HS-27A (cell line): ENCODE measurements at regions not wholly inside any gene's neighbourhood (a gene's known extent, or its start where the extent isn't known, plus 50 kb on each side); places are given as distances from the start of the nearest gene placed in this dataset.
"Not testable (repeated sequence)": the region's sequence is repeated elsewhere in the genome, so short reads cannot be mapped to it uniquely, and the experiment has no call there.

Experiments
- DNase-seq: peaks from one replicate; pipeline ENCODE4 v3.0.0-alpha.2; 2012; ENCODE audit warnings: low read depth, missing footprints

DNA sequence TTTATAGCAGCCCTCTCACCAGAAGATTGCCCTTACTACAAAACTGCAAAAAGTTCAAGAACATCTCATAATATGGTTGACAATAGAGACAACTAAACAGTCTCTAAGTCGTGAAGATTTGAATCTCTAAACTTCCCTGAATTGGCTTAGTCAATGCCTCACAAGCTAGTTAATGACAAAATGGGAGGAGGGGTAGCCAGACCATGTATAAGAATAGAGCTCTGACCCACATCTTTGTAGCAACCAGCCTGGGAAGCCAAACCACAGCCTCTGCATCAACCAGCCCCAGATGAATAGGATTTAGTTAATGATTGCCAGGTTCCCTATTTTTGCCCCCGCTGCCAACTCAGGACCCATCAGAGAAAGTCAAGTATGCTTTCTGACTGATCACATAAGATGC is 1265.9 kb upstream of the PCDH10 start:
- not testable (repeated sequence) for DNase-seq

- DNase-seq: not testable (repeated sequence)
Measured at GRCh38 chr4:131925662-131926061, 1223.4 kb upstream of the PCDH10 start.

DNA sequence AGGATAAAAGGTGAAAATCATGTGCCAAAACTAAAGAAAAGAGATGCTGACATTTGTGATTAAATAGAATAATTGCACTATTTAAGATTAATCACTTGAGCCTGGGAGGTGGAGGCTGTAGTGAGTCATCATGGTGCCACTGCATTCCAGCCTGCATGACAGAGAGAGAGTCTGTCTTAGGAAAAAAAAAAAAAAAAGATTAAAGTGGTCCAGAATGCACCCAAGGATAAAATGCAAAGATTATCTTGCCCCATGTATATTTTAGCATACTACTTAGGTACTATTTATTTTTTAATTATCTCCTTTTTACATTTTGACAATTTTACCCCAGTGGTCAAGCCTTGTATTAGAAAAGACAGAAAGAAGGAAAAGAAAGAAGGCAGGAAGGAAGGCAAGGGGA is 1181.4 kb upstream of the PCDH10 start:
- DNase-seq: not testable (repeated sequence)

- no peak for DNase-seq
Measured at GRCh38 chr4:131974730-131975129, 1174.4 kb upstream of the PCDH10 start.

DNA sequence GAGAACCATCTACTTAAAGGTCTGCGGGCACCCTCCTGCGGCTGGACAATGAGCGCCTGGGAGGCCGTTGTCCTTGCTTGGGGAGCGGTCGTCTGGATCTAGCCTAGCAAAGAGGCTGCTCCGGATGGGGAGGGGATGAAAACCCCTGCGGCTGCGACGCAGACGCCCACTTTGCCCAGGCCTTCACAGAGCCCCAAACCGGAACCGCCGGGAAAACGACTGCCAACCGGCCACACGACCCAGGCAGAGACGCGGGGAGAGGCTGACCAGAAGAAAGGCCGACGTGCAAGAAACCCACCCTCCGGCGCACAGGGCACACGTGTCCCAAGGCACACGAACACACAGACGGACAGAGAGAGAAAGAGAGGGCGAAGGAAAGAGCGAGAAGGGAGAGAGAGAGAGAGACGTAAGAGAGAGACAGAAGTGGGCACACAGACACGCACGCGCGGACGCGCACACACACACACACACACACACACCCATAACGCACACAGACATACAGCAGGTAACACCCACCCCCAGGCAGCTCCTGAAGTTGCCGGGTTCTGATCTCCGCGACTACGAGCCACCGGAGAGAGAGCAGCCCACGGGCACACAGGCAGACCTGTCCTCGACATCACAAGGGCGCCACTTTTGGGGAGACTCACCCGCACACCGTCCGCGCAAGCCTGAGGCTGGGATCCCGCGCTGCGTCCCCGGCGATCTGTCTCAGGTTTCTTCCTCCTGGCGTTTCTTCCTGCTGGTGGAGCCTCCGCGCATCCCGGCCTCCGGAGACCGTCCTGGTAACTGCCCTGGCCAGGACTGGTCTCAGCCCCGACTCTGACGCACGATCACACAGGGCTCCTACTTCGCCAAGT is 1173.6 kb upstream of the PCDH10 start:
- not testable (repeated sequence) for DNase-seq

DNA sequence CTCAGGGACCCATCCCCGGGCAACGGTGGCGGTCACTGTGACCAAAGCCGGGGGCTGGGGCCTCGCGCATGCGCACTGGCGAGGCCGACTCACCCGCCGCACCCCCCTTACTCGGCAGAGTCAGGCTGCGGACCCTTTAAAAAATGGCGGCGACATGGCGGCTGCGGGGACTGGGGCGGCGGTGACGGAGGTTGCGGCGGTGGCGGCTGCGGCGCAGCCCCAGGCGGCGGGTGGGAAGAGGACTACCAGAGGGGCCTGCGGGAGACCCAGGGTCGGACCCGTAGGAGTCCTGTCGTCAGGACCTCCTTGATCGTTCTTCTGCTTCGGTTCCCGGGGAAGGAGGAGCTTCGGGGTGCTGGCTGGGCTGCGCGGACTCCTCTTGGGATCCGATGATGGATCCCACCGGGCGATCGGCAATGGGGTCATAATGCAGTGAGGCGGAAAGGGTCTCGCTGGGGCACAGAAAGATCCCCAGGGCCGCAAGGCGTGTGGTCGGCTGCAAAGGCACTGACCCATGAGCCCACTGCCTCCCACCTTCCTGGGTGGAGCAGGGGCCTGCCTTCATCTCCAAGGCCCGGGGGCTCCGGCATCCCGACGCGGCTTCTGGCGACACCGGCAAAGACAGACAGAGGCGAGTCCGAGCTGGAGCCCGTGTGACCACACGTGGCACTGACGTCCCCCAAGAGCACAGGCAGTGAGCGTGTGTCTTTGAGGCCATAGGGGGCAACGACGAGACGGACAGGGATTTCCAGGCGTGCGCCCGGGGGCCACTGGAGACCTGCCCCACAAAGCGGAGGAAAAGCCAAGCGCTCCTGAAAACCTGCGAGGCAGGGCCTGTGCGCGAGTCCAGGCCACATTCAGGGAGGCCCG is 1172.7 kb upstream of the PCDH10 start:
- not testable (repeated sequence) for DNase-seq

- no peak for DNase-seq
Measured at GRCh38 chr4:131978120-131978519, 1171.0 kb upstream of the PCDH10 start.

DNA sequence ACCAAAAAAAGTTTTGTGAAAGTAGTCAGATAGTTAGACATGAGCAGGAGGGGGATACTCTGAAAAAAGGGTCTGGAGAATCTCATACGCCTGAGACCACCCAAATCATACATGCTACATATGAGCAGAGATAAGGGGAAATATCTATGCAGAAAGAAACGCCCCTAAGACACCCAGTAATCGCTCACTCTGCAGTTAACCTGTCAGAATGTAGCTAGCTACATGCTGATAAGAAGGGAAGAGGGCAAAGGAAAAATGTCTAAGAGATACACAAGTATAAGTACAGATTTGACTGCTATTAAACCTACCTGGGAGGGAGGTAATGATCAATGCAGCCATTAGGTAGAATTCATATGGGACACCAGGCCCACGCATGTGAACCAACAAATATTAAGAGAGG is 1159.5 kb upstream of the PCDH10 start:
- DNase-seq: no peak

DNA sequence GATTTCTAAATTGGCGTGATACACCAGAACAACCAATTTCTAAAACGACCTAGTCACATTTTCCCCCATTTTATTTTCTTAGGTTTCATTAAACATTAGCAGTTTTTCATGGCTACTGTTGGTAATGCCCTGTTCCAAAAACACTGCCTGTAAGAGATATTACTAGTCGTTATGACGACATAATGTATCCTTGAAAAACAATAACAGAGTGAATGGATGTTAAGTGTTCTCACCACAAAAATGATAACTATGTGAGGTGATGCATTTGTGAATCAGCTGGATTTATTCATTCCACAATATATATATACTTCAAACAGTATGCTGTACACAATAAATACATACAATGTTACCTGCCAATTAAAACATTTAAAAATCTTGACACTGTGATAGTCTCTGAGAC is 1147.6 kb upstream of the PCDH10 start:
- no peak for DNase-seq

DNA sequence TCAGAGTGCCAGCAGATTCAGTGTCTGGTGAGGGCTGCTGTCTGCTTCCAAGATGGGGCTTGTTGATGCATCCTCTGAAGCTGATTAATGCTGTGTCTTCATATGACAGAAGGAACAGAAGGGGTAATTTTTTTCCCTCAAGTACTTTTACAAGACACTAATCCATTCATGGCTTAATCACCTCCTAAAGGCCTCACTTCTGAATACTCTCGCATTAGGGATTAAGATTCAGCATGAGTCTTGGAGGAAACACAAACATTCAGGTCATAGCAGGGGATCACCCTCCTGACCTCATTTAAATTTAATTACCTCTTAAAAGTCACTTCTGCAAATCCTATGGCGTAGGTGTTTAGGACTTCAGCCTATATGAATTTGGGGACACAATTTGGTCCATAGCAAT is 1145.5 kb upstream of the PCDH10 start:
- no peak for DNase-seq

- no peak for DNase-seq
Measured at GRCh38 chr4:132015321-132015720, 1133.8 kb upstream of the PCDH10 start.

GRCh38 chr4:132016703-132017350 is 1132.3 kb upstream of the PCDH10 start:
- no peak for DNase-seq

DNA sequence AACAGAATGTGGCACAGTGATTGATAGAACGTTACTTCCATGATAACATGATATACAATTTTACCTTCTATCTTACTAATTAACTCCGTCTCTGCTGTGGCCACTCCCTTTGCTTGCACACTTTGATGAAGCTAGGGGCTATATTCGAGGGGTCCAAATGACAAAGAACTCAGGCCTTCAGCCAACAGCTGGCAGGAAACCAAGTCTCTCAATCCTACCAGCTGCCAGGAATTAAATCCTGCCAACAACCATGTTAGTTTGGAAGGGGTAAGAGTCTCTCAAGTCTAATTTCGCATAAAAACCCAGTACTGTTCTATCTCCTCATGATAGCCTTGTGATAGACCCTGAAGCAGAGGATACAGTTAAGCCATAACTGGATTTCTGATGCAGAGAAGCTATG is 1122.9 kb upstream of the PCDH10 start:
- DNase-seq: no peak

DNA sequence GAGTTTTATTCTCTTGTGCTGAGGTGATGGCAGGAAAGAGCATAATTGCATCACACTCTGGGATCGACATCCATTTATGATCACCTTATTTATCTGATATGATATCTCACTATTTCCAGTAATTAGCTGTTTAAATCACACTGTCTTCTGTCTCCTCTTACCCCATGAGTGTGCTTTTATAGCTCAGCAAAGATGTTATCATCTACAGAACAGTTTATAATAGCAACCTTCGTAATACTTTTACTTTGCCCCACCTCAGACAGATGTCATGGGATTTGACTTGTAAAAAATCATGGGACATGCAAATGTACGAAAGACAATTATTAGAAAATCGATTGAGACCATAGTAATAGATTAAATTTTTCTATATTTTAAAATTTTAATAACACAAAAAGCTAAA is 1122.3 kb upstream of the PCDH10 start:
- DNase-seq: no peak

- DNase-seq: no peak
Measured at GRCh38 chr4:132056496-132056895, 1092.6 kb upstream of the PCDH10 start.

- DNase-seq: no peak
Measured at GRCh38 chr4:132059227-132059626, 1089.9 kb upstream of the PCDH10 start.

DNA sequence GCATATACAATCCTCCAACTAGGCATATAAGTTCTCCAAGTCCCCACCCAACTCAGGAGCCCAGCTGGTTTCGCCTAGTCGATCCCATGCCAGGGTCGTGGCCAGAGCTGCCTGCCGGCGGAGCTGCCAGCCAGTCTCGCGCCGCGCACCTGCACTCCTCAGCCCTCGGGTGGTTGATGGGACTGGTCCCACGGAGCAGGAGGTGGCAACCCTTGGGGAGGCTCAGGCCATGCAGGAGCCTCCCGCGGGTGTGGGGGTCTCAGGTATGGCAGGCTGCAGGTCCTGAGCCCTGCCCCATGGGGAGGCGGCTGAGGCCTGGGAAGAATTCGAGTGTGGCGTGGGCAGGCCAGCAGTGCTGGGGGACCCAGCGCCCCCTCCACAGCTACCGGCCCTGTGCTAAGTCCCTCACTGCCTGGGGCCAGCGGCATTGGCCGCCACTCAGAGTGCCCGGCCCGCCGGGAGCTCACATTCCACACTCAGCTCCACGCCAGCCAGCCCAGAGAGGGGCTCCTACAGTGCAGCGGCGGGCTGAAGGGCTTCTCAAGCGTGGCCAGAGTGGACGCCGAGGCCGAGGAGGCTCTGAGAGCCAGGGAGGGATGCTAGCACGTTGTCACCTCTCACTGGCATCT is 1086.4 kb upstream of the PCDH10 start:
- no peak for DNase-seq

- DNase-seq: no peak
Measured at GRCh38 chr4:132063829-132064228, 1085.3 kb upstream of the PCDH10 start.

- DNase-seq: no peak
Measured at GRCh38 chr4:132065940-132066495, 1083.1 kb upstream of the PCDH10 start.

DNA sequence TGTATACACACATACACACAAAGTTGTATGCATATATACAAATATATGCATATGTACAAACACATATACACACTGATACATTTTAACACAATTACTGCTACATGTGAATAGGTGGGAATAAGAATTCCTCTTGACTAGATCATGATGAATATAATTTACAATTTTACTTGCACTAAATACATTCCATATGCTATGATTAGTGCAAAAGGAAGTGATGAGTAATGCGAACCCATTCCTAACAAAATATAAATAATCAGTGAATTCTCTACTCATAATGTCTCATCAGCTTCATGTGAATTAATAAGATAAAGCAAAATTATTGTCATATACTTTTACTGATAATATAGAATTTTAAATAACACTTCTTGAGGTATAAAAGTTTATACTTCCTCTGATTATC is 1077.3 kb upstream of the PCDH10 start:
- no peak for DNase-seq

DNA sequence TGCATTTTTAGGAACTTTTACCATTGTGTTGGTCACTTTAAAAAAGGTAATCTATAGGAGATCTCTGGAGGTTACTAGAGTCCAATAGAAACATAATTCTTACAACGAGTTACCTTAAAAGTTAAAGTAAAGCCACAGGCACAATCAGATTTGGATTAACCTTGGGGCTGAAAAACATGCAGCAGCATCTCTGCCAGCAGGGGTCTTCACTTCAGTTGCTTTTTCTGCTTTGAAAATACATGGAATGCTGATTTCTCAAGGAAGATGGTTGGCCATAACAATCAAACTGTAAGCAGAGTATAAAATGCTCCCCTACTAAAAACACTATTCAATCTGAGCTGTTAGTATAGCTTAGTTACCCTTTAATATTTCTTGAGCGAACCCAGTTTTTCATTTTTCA is 1072.3 kb upstream of the PCDH10 start:
- no peak for DNase-seq

- no peak for DNase-seq
Measured at GRCh38 chr4:132085105-132085504, 1064.0 kb upstream of the PCDH10 start.
